ENCODE measurements at regions not wholly inside any gene's neighbourhood (a gene's known extent, or its start where the extent isn't known, plus 50 kb on each side); places are given as distances from the start of the nearest gene placed in this dataset.
"Not testable (repeated sequence)": the region's sequence is repeated elsewhere in the genome, so short reads cannot be mapped to it uniquely, and the experiment has no call there.

- Histone ChIP-seq H3K27ac (ENCODE audit: low read length) (no peak overlapping the region), H3K9me3 (ENCODE audit: control insufficient read depth, low read depth, low read length) (no peaks in the 10 kb centered on the region), H3K36me3 (ENCODE audit: control insufficient read depth, low read depth, low read length) (no peaks in the 10 kb centered on the region), H3K9ac (ENCODE audit: low read length) (no peak overlapping the region), H3K4me1 (ENCODE audit: control insufficient read depth, low read depth, low read length) (no peaks in the 10 kb centered on the region), H3K27me3 (ENCODE audit: control insufficient read depth, insufficient read depth, low read length) (no peaks in the 10 kb centered on the region), H3K4me3 (ENCODE audit: low read length) (no peak overlapping the region)
These were observed 167.0 kb upstream of the EXOC2 start for GRCh38 chr6:859936-860335.

- Histone ChIP-seq H3K36me3 (ENCODE audit: control insufficient read depth, low read depth, low read length) (no peaks in the 10 kb centered on the region), H3K9me3 (ENCODE audit: control insufficient read depth, low read depth, low read length) (no peaks in the 10 kb centered on the region), H3K27me3 (ENCODE audit: control insufficient read depth, insufficient read depth, low read length) (no peaks in the 10 kb centered on the region), H3K4me1 (ENCODE audit: control insufficient read depth, low read depth, low read length) (no peaks in the 10 kb centered on the region), H3K27ac (ENCODE audit: low read length) (no peak overlapping the region), H3K4me3 (ENCODE audit: low read length) (no peak overlapping the region), H3K9ac (ENCODE audit: low read length) (no peak overlapping the region)
These were observed 161.6 kb upstream of the EXOC2 start for GRCh38 chr6:854406-855118.

DNA sequence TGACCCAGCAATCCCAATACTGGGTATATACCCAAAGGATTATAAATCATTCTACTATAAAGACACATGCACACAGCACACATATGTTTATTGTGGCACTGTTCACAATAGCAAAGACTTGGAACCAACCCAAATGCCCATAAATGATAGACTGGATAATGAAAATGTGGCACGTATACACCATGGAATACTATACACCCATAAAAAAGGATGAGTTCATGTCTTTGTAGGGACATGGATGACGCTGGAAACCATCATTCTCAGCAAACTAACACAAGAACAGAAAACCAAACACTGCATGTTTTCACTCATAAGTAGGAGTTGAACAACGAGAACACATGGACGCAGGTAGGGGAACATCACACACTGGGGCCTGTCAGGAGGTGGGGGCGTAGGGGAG, 159.3 kb upstream of the EXOC2 start:
- not testable (repeated sequence) for H3K27me3 ChIP-seq (ENCODE audit: control insufficient read depth, insufficient read depth, low read length); H3K9me3 ChIP-seq (ENCODE audit: control insufficient read depth, low read depth, low read length); H3K4me1 ChIP-seq (ENCODE audit: control insufficient read depth, low read depth, low read length)

GRCh38 chr6:849075-849506, 156.2 kb upstream of the EXOC2 start:
- no peaks in the 10 kb centered on the region for H3K4me1 ChIP-seq (ENCODE audit: control insufficient read depth, low read depth, low read length)
- no peak overlapping the region for H3K27ac ChIP-seq (ENCODE audit: low read length)
- no peak overlapping the region for H3K9ac ChIP-seq (ENCODE audit: low read length)
- H3K27me3 ChIP-seq (ENCODE audit: control insufficient read depth, insufficient read depth, low read length) = no peaks in the 10 kb centered on the region
- no peak overlapping the region for H3K4me3 ChIP-seq (ENCODE audit: low read length)
- H3K36me3 ChIP-seq (ENCODE audit: control insufficient read depth, low read depth, low read length) = no peaks in the 10 kb centered on the region
- no peaks in the 10 kb centered on the region for H3K9me3 ChIP-seq (ENCODE audit: control insufficient read depth, low read depth, low read length)

More for the DNA sequence above, 159.3 kb upstream of the EXOC2 start:
- H3K9ac ChIP-seq (ENCODE audit: low read length); H3K27ac ChIP-seq (ENCODE audit: low read length); H3K36me3 ChIP-seq (ENCODE audit: control insufficient read depth, low read depth, low read length); H3K4me3 ChIP-seq (ENCODE audit: low read length): not testable (repeated sequence)

DNA sequence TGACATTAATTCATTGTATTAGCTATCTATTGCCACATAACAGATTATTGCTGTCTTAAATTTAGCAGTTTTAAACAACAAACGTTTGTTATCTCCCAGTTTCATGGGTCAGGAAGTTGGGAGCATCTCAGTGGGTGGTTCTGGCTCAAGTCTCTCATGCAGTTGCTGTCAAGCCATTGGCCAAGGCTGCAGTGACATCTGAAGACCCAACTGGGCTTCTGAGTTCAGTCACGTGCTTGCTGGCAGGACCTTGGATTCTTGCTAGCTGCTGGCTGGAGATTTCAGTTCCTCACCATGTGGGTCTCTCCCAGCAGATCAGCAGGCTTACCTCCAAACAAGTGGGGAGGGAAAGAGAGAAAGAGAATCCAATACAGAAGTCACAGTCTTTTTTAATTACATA, 152.6 kb upstream of the EXOC2 start:
- Histone ChIP-seq H3K9me3 (ENCODE audit: control insufficient read depth, low read depth, low read length) (no peaks in the 10 kb centered on the region), H3K36me3 (ENCODE audit: control insufficient read depth, low read depth, low read length) (no peaks in the 10 kb centered on the region), H3K27me3 (ENCODE audit: control insufficient read depth, insufficient read depth, low read length) (no peaks in the 10 kb centered on the region), H3K9ac (ENCODE audit: low read length) (no peak overlapping the region), H3K4me3 (ENCODE audit: low read length) (no peak overlapping the region), H3K27ac (ENCODE audit: low read length) (no peak overlapping the region), H3K4me1 (ENCODE audit: control insufficient read depth, low read depth, low read length) (no peaks in the 10 kb centered on the region)

GRCh38 chr6:845101-845500, 152.2 kb upstream of the EXOC2 start:
- H3K27ac ChIP-seq (ENCODE audit: low read length) = no peak overlapping the region
- H3K4me3 ChIP-seq (ENCODE audit: low read length) = no peak overlapping the region
- no peaks in the 10 kb centered on the region for H3K4me1 ChIP-seq (ENCODE audit: control insufficient read depth, low read depth, low read length)
- H3K9ac ChIP-seq (ENCODE audit: low read length) = no peak overlapping the region
- peaks cover 1% of the 10 kb centered on the region for H3K9me3 ChIP-seq (ENCODE audit: control insufficient read depth, low read depth, low read length)
- no peaks in the 10 kb centered on the region for H3K27me3 ChIP-seq (ENCODE audit: control insufficient read depth, insufficient read depth, low read length)
- no peaks in the 10 kb centered on the region for H3K36me3 ChIP-seq (ENCODE audit: control insufficient read depth, low read depth, low read length)

- Histone ChIP-seq H3K9ac (ENCODE audit: low read length) (no peak overlapping the region), H3K27ac (ENCODE audit: low read length) (no peak overlapping the region), H3K4me3 (ENCODE audit: low read length) (no peak overlapping the region), H3K27me3 (ENCODE audit: control insufficient read depth, insufficient read depth, low read length) (no peaks in the 10 kb centered on the region), H3K4me1 (ENCODE audit: control insufficient read depth, low read depth, low read length) (no peaks in the 10 kb centered on the region), H3K9me3 (ENCODE audit: control insufficient read depth, low read depth, low read length) (peaks cover 6% of the 10 kb centered on the region), H3K36me3 (ENCODE audit: control insufficient read depth, low read depth, low read length) (no peaks in the 10 kb centered on the region)
These were observed 149.2 kb upstream of the EXOC2 start for GRCh38 chr6:842141-842540.

- H3K27ac ChIP-seq (ENCODE audit: low read length) = no peak overlapping the region
- H3K4me1 ChIP-seq (ENCODE audit: control insufficient read depth, low read depth, low read length) = no peaks in the 10 kb centered on the region
- H3K36me3 ChIP-seq (ENCODE audit: control insufficient read depth, low read depth, low read length) = no peaks in the 10 kb centered on the region
- no peak overlapping the region for H3K4me3 ChIP-seq (ENCODE audit: low read length)
- no peaks in the 10 kb centered on the region for H3K27me3 ChIP-seq (ENCODE audit: control insufficient read depth, insufficient read depth, low read length)
- no peak overlapping the region for H3K9ac ChIP-seq (ENCODE audit: low read length)
- peaks cover 6% of the 10 kb centered on the region for H3K9me3 ChIP-seq (ENCODE audit: control insufficient read depth, low read depth, low read length)
These were observed 148.6 kb upstream of the EXOC2 start for GRCh38 chr6:841569-841968.

DNA sequence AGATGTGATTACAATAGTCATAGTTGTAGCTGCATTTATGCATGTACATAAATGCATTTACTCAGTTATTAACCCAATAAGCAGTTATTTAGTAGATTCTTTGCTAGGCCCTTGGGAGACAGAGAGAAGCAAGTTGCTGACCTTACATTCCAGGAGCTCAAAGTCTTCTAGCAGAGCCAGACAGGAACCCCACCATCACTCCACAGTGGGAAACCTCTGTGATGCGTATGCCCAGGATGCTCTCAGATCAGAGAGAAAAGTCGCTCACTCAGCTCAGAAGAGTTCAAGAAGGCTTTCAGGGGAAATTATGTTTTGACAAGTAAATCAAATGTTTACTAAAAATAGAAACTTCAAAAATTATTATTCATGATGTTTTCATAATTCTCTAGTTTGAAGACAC, 146.3 kb upstream of the EXOC2 start:
- Histone ChIP-seq H3K9me3 (ENCODE audit: control insufficient read depth, low read depth, low read length) (peaks cover 6% of the 10 kb centered on the region), H3K36me3 (ENCODE audit: control insufficient read depth, low read depth, low read length) (no peaks in the 10 kb centered on the region), H3K27me3 (ENCODE audit: control insufficient read depth, insufficient read depth, low read length) (no peaks in the 10 kb centered on the region), H3K4me3 (ENCODE audit: low read length) (no peak overlapping the region), H3K4me1 (ENCODE audit: control insufficient read depth, low read depth, low read length) (no peaks in the 10 kb centered on the region), H3K27ac (ENCODE audit: low read length) (no peak overlapping the region), H3K9ac (ENCODE audit: low read length) (no peak overlapping the region)

- H3K9me3 ChIP-seq (ENCODE audit: control insufficient read depth, low read depth, low read length) = peaks cover 6% of the 10 kb centered on the region
- no peaks in the 10 kb centered on the region for H3K27me3 ChIP-seq (ENCODE audit: control insufficient read depth, insufficient read depth, low read length)
- no peak overlapping the region for H3K27ac ChIP-seq (ENCODE audit: low read length)
- H3K36me3 ChIP-seq (ENCODE audit: control insufficient read depth, low read depth, low read length) = no peaks in the 10 kb centered on the region
- no peak overlapping the region for H3K9ac ChIP-seq (ENCODE audit: low read length)
- no peak overlapping the region for H3K4me3 ChIP-seq (ENCODE audit: low read length)
- no peaks in the 10 kb centered on the region for H3K4me1 ChIP-seq (ENCODE audit: control insufficient read depth, low read depth, low read length)
These were observed 144.4 kb upstream of the EXOC2 start for GRCh38 chr6:837380-837779.

DNA sequence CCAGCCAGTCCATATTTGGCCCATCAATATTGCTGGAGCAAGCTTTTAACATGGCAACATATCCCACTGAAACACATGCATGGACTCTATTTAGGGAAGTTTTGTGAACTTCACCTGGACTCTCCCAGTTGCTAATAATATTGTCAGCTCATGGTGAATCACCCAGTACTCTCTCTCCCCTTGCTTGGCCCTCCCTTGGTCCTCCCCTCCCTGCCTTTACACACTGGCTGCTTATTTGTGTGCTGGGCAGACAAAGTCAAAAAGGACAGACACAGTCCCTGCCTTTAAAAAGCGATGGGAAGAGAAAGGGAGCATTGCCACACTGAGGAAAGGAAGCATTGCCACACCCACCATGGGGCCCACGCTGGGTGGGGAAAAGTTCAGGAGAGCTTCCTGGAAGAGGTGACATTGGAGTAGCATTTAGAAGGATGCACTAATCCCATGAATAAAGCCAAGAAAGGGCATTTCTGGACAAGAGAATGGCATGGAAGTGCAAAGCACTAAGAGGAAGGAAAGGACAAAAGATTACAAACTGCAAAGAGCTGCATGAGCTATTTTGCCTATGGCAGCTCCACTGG, 143.4 kb upstream of the EXOC2 start:
- Histone ChIP-seq H3K36me3 (ENCODE audit: control insufficient read depth, low read depth, low read length) (no peaks in the 10 kb centered on the region), H3K9me3 (ENCODE audit: control insufficient read depth, low read depth, low read length) (peaks cover 6% of the 10 kb centered on the region), H3K27ac (ENCODE audit: low read length) (no peak overlapping the region), H3K4me1 (ENCODE audit: control insufficient read depth, low read depth, low read length) (no peaks in the 10 kb centered on the region), H3K9ac (ENCODE audit: low read length) (no peak overlapping the region), H3K4me3 (ENCODE audit: low read length) (no peak overlapping the region), H3K27me3 (ENCODE audit: control insufficient read depth, insufficient read depth, low read length) (no peaks in the 10 kb centered on the region)

- H3K4me3 ChIP-seq (ENCODE audit: low read length) = no peak overlapping the region
- H3K9ac ChIP-seq (ENCODE audit: low read length) = no peak overlapping the region
- H3K27ac ChIP-seq (ENCODE audit: low read length) = no peak overlapping the region
These were observed 142.7 kb upstream of the EXOC2 start for GRCh38 chr6:835476-836160.

More at GRCh38 chr6:835476-836160, 142.7 kb upstream of the EXOC2 start:
- no peaks in the 10 kb centered on the region for H3K27me3 ChIP-seq (ENCODE audit: control insufficient read depth, insufficient read depth, low read length)
- peaks cover 6% of the 10 kb centered on the region for H3K9me3 ChIP-seq (ENCODE audit: control insufficient read depth, low read depth, low read length)
- H3K36me3 ChIP-seq (ENCODE audit: control insufficient read depth, low read depth, low read length) = no peaks in the 10 kb centered on the region
- no peaks in the 10 kb centered on the region for H3K4me1 ChIP-seq (ENCODE audit: control insufficient read depth, low read depth, low read length)

All from iPS-18a (cell line).